ENCODE measurements at regions not wholly inside any gene's neighbourhood (a gene's known extent, or its start where the extent isn't known, plus 50 kb on each side); places are given as distances from the start of the nearest gene placed in this dataset.

DNA sequence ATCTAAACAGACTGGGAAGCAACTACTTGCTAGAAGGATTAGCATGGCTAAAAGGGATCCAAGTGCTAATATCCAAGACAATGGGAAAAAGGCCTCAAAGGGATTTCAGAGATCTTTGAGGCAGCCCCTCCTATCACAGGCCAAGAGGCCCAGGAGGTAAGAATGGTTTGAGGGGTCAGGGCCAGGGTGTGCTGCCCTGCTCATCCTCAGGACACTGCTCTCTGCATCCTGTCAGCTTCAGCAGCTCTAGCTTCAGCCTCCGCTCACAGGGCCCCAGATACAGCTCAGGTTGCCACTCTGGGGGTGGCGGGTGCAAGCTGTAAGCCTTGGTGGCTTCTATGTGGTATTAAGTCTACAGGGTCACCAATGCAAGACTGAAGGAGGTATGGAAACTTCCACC, 278.7 kb downstream of the PARP8 start:
- DNase-seq (no peak), ATAC-seq (no peak)
- intact Hi-C loops (cut with DNase I): no loop called here
- Histone ChIP-seq H3K4me3 (no peak overlapping the region), H3K36me3 (no peaks in the 10 kb centered on the region), H3K9me3 (peaks cover 0 to 22% (median 0%) of the 10 kb centered on the region in 12 donors), H3K27me3 (no peaks in the 10 kb centered on the region), H3K4me1 (no peaks in the 10 kb centered on the region), H3K27ac (no peak overlapping the region)
- no peak for TF ChIP-seq POLR2A (IDR thresholded peaks at IDR 0.05)
- TF ChIP-seq, protein P1, sequence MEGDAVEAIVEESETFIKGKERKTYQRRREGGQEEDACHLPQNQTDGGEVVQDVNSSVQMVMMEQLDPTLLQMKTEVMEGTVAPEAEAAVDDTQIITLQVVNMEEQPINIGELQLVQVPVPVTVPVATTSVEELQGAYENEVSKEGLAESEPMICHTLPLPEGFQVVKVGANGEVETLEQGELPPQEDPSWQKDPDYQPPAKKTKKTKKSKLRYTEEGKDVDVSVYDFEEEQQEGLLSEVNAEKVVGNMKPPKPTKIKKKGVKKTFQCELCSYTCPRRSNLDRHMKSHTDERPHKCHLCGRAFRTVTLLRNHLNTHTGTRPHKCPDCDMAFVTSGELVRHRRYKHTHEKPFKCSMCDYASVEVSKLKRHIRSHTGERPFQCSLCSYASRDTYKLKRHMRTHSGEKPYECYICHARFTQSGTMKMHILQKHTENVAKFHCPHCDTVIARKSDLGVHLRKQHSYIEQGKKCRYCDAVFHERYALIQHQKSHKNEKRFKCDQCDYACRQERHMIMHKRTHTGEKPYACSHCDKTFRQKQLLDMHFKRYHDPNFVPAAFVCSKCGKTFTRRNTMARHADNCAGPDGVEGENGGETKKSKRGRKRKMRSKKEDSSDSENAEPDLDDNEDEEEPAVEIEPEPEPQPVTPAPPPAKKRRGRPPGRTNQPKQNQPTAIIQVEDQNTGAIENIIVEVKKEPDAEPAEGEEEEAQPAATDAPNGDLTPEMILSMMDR (IDR thresholded peaks at IDR 0.05): no peak
- 81 to 100% (median 90%) methylated on average over 2 of the region's 2 CpGs for WGBS, 4 donors

DNA sequence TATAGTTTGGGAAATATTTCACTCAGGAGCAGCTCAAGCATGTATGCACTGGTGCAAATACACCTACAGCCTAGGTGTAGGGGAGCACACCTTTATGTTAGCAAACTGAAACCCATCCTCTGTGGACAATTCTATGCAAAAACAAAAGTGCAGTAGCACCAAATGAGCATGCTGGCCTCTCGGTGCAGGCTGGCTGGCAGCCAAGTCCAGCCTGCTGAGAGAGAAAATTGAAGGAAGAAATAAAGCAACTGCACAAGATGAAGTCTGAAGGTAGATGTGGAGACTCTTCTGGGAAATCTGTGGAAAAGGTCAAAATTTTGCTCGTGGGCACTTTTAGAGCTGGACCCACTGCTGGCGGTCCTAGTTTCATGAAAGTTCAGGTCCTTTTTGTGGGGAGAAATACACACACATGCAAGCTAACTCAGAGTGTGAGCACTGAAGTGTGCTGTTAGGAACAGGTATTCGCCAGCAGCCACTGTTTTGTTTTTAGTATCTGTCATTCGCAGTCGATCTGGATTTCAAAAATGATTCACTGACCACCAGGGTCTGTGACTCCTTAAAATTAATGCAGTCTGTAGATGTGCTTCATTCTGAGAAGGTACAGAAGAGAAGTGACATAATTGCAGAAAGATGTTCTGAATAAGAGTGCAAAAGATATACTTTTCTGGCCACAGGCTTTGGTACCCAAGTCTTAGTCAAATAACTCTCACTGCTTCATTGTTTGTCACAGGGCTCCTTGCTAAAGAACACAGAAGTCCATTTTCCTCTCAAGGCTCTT, 281.7 kb downstream of the PARP8 start:
- DNase-seq (no peak), ATAC-seq (no peak)
- no peaks in the 10 kb centered on the region for H3K36me3 ChIP-seq
- TF ChIP-seq, protein P1 (IDR thresholded peaks at IDR 0.05): no peak
- no peak for TF ChIP-seq POLR2A (IDR thresholded peaks at IDR 0.05)
- 59 to 66% (median 63%) methylated on average over 6 of the region's 6 CpGs for WGBS, 4 donors
- H3K27me3 ChIP-seq: peaks cover 0 to 4% (median 0%) of the 10 kb centered on the region in 9 donors
- intact Hi-C loops (cut with DNase I): no loop called here
- H3K27ac ChIP-seq: no peak overlapping the region
- H3K9me3 ChIP-seq: peaks cover 0 to 12% (median 0%) of the 10 kb centered on the region in 12 donors
- no peaks in the 10 kb centered on the region for H3K4me1 ChIP-seq
- no peak overlapping the region for H3K4me3 ChIP-seq

DNA sequence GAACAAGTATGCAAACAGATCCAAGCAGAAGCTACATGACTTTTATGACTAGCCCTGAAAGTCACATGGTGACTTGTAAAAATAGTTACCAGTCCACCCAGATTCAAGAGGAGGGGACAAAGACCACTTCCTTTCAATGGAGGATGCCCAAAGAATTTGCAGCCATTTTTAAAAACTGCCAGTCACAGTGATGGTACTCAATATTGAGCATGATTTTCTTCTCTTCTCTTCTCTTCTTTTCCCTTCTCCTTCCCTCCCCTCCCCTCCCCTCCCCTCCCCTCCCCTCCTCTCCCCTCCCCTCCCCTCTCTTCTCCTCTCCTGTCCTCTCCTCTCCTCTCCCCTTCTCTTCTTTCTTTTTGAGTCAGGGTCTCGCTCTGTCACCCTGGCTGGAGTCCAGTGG, 286.9 kb downstream of the PARP8 start:
- H3K4me1 ChIP-seq: no peaks in the 10 kb centered on the region
- H3K27ac ChIP-seq: no peak overlapping the region
- H3K4me3 ChIP-seq: no peak overlapping the region
- TF ChIP-seq POLR2A (IDR thresholded peaks at IDR 0.05): no peak
- TF ChIP-seq, protein P1 (IDR thresholded peaks at IDR 0.05): no peak
- whole genome bisulfite sequencing, 4 donors: 90 to 100% (median 98%) methylated on average over 1 of the region's 1 CpG
- DNase-seq (no peak), ATAC-seq (no peak)
- H3K27me3 ChIP-seq: peaks cover 0 to 25% (median 4%) of the 10 kb centered on the region in 9 donors
- H3K9me3 ChIP-seq: no peaks in the 10 kb centered on the region
- H3K36me3 ChIP-seq: no peaks in the 10 kb centered on the region
- intact Hi-C loops (cut with DNase I): no loop called here

DNA sequence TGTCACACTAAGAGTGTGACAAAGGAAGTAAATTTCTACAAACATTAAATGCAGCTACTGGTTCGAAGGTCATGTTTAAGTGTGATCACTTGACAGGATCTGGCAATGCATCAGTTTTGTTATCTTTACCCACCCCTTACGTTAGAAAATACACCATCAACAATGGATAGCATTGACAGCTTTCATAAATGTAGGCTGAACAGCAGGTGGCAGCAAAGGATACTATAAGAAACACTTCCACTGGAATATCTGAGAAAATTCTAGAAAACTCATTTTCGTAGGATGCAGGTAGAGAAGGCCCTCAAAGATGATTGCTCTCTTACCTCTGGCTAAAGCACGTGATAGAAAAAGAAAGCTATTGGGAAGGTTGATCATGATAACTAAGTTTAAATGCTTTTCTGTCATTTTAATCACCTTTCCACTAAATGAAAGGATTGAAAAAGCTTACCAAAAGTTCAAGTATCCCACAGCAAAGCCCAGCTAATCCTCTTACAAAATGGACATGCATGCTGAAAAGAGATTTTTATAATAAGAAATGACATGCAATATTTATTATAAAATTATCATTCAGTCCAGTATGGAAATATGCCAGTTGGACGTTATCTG, 292.5 kb downstream of the PARP8 start:
- Histone ChIP-seq H3K27me3 (peaks cover 11 to 64% (median 15%) of the 10 kb centered on the region in 9 donors), H3K4me1 (peaks cover 0 to 11% (median 9%) of the 10 kb centered on the region in 12 donors), H3K36me3 (no peaks in the 10 kb centered on the region), H3K4me3 (no peak overlapping the region), H3K9me3 (no peaks in the 10 kb centered on the region), H3K27ac (no peak overlapping the region)
- TF ChIP-seq POLR2A (IDR thresholded peaks at IDR 0.05): no peak
- TF ChIP-seq, protein P1 (IDR thresholded peaks at IDR 0.05): peak; percentile 35 to 68 (median 54)
- DNase-seq (no peak), ATAC-seq (no peak)
- intact Hi-C loops (cut with DNase I): loop anchor here in 4 of 10 donors (2.0 to 5.0 kb wide), 4 partner anchors 1048 to 1698 kb away; no protein-coding TSS in a partner anchor
- WGBS, 4 donors: 27 to 34% (median 30%) methylated on average over 5 of the region's 5 CpGs
